NT2/D1 (cell line): ENCODE measurements at regions not wholly inside any gene's neighbourhood (a gene's known extent, or its start where the extent isn't known, plus 50 kb on each side); places are given as distances from the start of the nearest gene placed in this dataset.
"Not testable (repeated sequence)": the region's sequence is repeated elsewhere in the genome, so short reads cannot be mapped to it uniquely, and the experiment has no call there.

ENCODE experiments used
- DNase-seq: peaks from one replicate; pipeline ENCODE4 v3.0.0-alpha.2; 2011; ENCODE audit warnings: low read depth, low spot score
- H3K27me3 ChIP-seq: 2 replicates; pipeline ENCODE4 v1.6.0; 2011; ENCODE audit warnings: mild to moderate bottlenecking; ENCODE audit not compliant: insufficient read length, insufficient read depth
- H3K36me3 ChIP-seq: 2 replicates; pipeline ENCODE4 v1.6.1; 2011; ENCODE audit warnings: mild to moderate bottlenecking, low read length, mixed read lengths; ENCODE audit not compliant: insufficient read depth, insufficient read length
- H3K4me1 ChIP-seq: 2 replicates; pipeline ENCODE4 v1.5.1; 2011; ENCODE audit not compliant: insufficient read depth, insufficient read length
- H3K4me3 ChIP-seq: 2 replicates; pipeline ENCODE4 v1.5.1; 2011; ENCODE audit warnings: low read depth; ENCODE audit not compliant: insufficient read length
- H3K9ac ChIP-seq: 2 replicates; pipeline ENCODE4 v1.6.0; 2011; ENCODE audit warnings: low read depth; ENCODE audit not compliant: insufficient read length
- H3K9me3 ChIP-seq: 2 replicates; pipeline ENCODE4 v1.5.1; 2011; ENCODE audit warnings: mild to moderate bottlenecking, low read length; ENCODE audit not compliant: insufficient read depth
- SUZ12 ChIP-seq: IDR thresholded peaks from 2 replicates; pipeline ENCODE4 v1.6.1; 2011; ENCODE audit not compliant: insufficient read length, insufficient read depth; ENCODE audit errors: extremely low read depth
- YY1 ChIP-seq: IDR thresholded peaks from 2 replicates; pipeline ENCODE4 v1.6.1; 2011; ENCODE audit not compliant: insufficient read length, insufficient read depth
- ZNF274 ChIP-seq: IDR thresholded peaks from 2 replicates; pipeline ENCODE4 v1.6.1; 2011; ENCODE audit warnings: mild to moderate bottlenecking, low read depth, low read length

GRCh38 chr1:8153961-8154360 is 127.9 kb upstream of the ERRFI1 start:
- no peaks in the 10 kb centered on the region for H3K4me1 ChIP-seq
- no peaks in the 10 kb centered on the region for H3K27me3 ChIP-seq
- H3K9ac ChIP-seq, result no peak overlapping the region
- TF ChIP-seq ZNF274 (no peak), YY1 (no peak), SUZ12 (no peak)
- no peak overlapping the region for H3K4me3 ChIP-seq
- no peak for DNase-seq
- H3K9me3 ChIP-seq, result no peaks in the 10 kb centered on the region; the same call in 1 of the 2 replicates
- H3K36me3 ChIP-seq, result no peaks in the 10 kb centered on the region

- no peaks in the 10 kb centered on the region for H3K4me1 ChIP-seq
- no peaks in the 10 kb centered on the region for H3K36me3 ChIP-seq
- no peak for TF ChIP-seq YY1
- no peak overlapping the region for H3K4me3 ChIP-seq
- no peak overlapping the region for H3K9ac ChIP-seq
- no peaks in the 10 kb centered on the region; the same call in 1 of the 2 replicates for H3K9me3 ChIP-seq
- H3K27me3 ChIP-seq, result no peaks in the 10 kb centered on the region
- DNase-seq, result no peak
Observed at GRCh38 chr1:8152731-8153702, 126.9 kb upstream of the ERRFI1 start.

GRCh38 chr1:8151647-8152046 is 125.5 kb upstream of the ERRFI1 start:
- DNase-seq, result no peak
- no peaks in the 10 kb centered on the region for H3K4me1 ChIP-seq
- H3K9me3 ChIP-seq, result no peaks in the 10 kb centered on the region; the same call in 1 of the 2 replicates
- H3K9ac ChIP-seq, result no peak overlapping the region
- no peaks in the 10 kb centered on the region for H3K36me3 ChIP-seq
- no peak for TF ChIP-seq YY1
- no peak for TF ChIP-seq SUZ12
- no peak for TF ChIP-seq ZNF274
- no peaks in the 10 kb centered on the region for H3K27me3 ChIP-seq
- no peak overlapping the region for H3K4me3 ChIP-seq

- H3K9me3 ChIP-seq, H3K4me3 ChIP-seq, H3K4me1 ChIP-seq, DNase-seq, H3K27me3 ChIP-seq, H3K36me3 ChIP-seq, H3K9ac ChIP-seq: not testable (repeated sequence)
Observed at GRCh38 chr1:8149756-8150155, 123.6 kb upstream of the ERRFI1 start.

GRCh38 chr1:8147956-8148355 is 121.8 kb upstream of the ERRFI1 start:
- Histone ChIP-seq H3K27me3 (no peaks in the 10 kb centered on the region), H3K4me1 (peaks cover 3% of the 10 kb centered on the region), H3K9ac (no peak overlapping the region), H3K36me3 (no peaks in the 10 kb centered on the region), H3K4me3 (no peak overlapping the region), H3K9me3 (no peaks in the 10 kb centered on the region)
- no peak for TF ChIP-seq YY1
- no peak for DNase-seq

GRCh38 chr1:8146257-8146855 is 120.2 kb upstream of the ERRFI1 start:
- no peak for TF ChIP-seq ZNF274
- TF ChIP-seq YY1, result no peak
- no peak for TF ChIP-seq SUZ12
- Histone ChIP-seq H3K4me1 (peaks cover 3% of the 10 kb centered on the region), H3K9me3 (no peaks in the 10 kb centered on the region), H3K27me3 (no peaks in the 10 kb centered on the region), H3K36me3 (no peaks in the 10 kb centered on the region), H3K4me3 (no peak overlapping the region), H3K9ac (no peak overlapping the region)
- DNase-seq, result no peak

GRCh38 chr1:8145545-8146202 is 119.6 kb upstream of the ERRFI1 start:
- peaks cover 3% of the 10 kb centered on the region for H3K4me1 ChIP-seq
- no peaks in the 10 kb centered on the region for H3K36me3 ChIP-seq
- DNase-seq, result no peak
- H3K4me3 ChIP-seq, result no peak overlapping the region
- H3K27me3 ChIP-seq, result no peaks in the 10 kb centered on the region
- H3K9me3 ChIP-seq, result no peaks in the 10 kb centered on the region
- no peak overlapping the region for H3K9ac ChIP-seq
- no peak for TF ChIP-seq YY1
- TF ChIP-seq ZNF274, result no peak
- TF ChIP-seq SUZ12, result no peak
